HepG2 (cell line): ENCODE measurements at regions not wholly inside any gene's neighbourhood (a gene's known extent, or its start where the extent isn't known, plus 50 kb on each side); places are given as distances from the start of the nearest gene placed in this dataset.

Experiments used
- ATF7 ChIP-seq, 2 experiments: fragments of 450-650 bp in 1 of 2; sonication (generic) in 1 of 2; formaldehyde crosslinking in 1 of 2; IDR thresholded peaks; 2 replicates each; pipeline versions ENCODE4 v1.4.0 to v1.6.1; 2016 to 2020; ENCODE audit warnings: antibody characterized with exemption in 1 of 2, mild to moderate bottlenecking in 1 of 2, missing genetic modification reagents in 1 of 2
- CREM ChIP-seq, 2 experiments: sonication (generic) in 1 of 2; formaldehyde crosslinking in 1 of 2; IDR thresholded peaks; 2 replicates each; pipeline versions ENCODE4 v1.4.0 to v1.6.1; 2016 to 2020; ENCODE audit warnings: antibody characterized with exemption in 1 of 2, mild to moderate bottlenecking in 1 of 2, missing genetic modification reagents in 1 of 2
- ELF3 ChIP-seq: IDR thresholded peaks from 2 replicates; pipeline ENCODE4 v1.6.1; 2016; ENCODE audit warnings: missing genetic modification reagents, missing compliant biosample characterization
- FOXM1 ChIP-seq: sonication (generic); formaldehyde crosslinking; IDR thresholded peaks from 2 replicates; pipeline ENCODE4 v1.5.0; 2020; ENCODE audit warnings: missing genetic modification reagents
- GATAD2A ChIP-seq: IDR thresholded peaks from 2 replicates; pipeline ENCODE4 v1.6.1; 2016
- JUN ChIP-seq: sonication (generic); formaldehyde crosslinking; IDR thresholded peaks from 2 replicates; pipeline ENCODE4 v1.4.0; 2020; ENCODE audit warnings: mild to moderate bottlenecking, missing genetic modification reagents
- NCOR1 ChIP-seq: fragments of 200-600 bp; sonication (generic); IDR thresholded peaks from 2 replicates; pipeline ENCODE4 v1.7.0; 2017; ENCODE audit warnings: antibody characterized with exemption, low read length, borderline replicate concordance
- RARA ChIP-seq: IDR thresholded peaks from 2 replicates; pipeline ENCODE4 v1.6.1; 2016; ENCODE audit warnings: missing genetic modification reagents, missing compliant biosample characterization
- RFX1 ChIP-seq: fragments of 450-650 bp; IDR thresholded peaks from 2 replicates; pipeline ENCODE4 v1.6.1; 2017
- SMARCE1 ChIP-seq: fragments of 450-650 bp; IDR thresholded peaks from 2 replicates; pipeline ENCODE4 v1.6.1; 2017; ENCODE audit warnings: borderline replicate concordance
- SMC3 ChIP-seq: IDR thresholded peaks from 2 replicates; pipeline ENCODE4 v1.6.1; 2011; ENCODE audit warnings: low read length, improper control_type of control experiment
- SNAI1 ChIP-seq: sonication (generic); formaldehyde crosslinking; IDR thresholded peaks from 2 replicates; pipeline ENCODE4 v1.5.0; 2020; ENCODE audit warnings: mild to moderate bottlenecking, missing genetic modification reagents, borderline replicate concordance
- SP5 ChIP-seq: IDR thresholded peaks from 2 replicates; pipeline ENCODE4 v1.6.1; 2016; ENCODE audit warnings: low read depth, borderline replicate concordance
- THAP11 ChIP-seq: IDR thresholded peaks from 2 replicates; pipeline ENCODE4 v1.6.1; 2016; ENCODE audit warnings: missing biosample characterization, missing genetic modification reagents
- ZNF12 ChIP-seq: sonication (generic); formaldehyde crosslinking; IDR thresholded peaks from 2 replicates; pipeline ENCODE4 v1.5.0; 2020; ENCODE audit warnings: missing genetic modification reagents
- ZNF124 ChIP-seq: sonication (generic); formaldehyde crosslinking; IDR thresholded peaks from 2 replicates; pipeline ENCODE4 v1.4.0; 2020; ENCODE audit warnings: missing genetic modification reagents
- ZNF644 ChIP-seq: IDR thresholded peaks from 2 replicates; pipeline ENCODE4 v1.6.1; 2016; ENCODE audit warnings: low read depth
- TF ChIP-seq, protein P1 (sequence below): IDR thresholded peaks from 2 replicates; pipeline ENCODE4 v1.6.1; 2012; ENCODE audit warnings: low read depth, low read length, improper control_type of control experiment
- TF ChIP-seq, protein P2 (sequence below): sonication (generic); IDR thresholded peaks from 2 replicates; pipeline ENCODE4 v1.6.1; 2016; ENCODE audit warnings: low read depth, borderline replicate concordance
- TF ChIP-seq, protein P3 (sequence below): sonication (generic); formaldehyde crosslinking; IDR thresholded peaks from 2 replicates; pipeline ENCODE4 v1.5.0; 2020; ENCODE audit warnings: mild to moderate bottlenecking, missing genetic modification reagents, moderate library complexity
- TF ChIP-seq, protein P4 (sequence below): sonication (generic); formaldehyde crosslinking; IDR thresholded peaks from 2 replicates; pipeline ENCODE4 v1.4.0; 2020; ENCODE audit warnings: missing genetic modification reagents
- TF ChIP-seq, protein P5 (sequence below): sonication (generic); formaldehyde crosslinking; IDR thresholded peaks from 2 replicates; pipeline ENCODE4 v1.4.0; 2020; ENCODE audit warnings: missing genetic modification reagents

DNA sequence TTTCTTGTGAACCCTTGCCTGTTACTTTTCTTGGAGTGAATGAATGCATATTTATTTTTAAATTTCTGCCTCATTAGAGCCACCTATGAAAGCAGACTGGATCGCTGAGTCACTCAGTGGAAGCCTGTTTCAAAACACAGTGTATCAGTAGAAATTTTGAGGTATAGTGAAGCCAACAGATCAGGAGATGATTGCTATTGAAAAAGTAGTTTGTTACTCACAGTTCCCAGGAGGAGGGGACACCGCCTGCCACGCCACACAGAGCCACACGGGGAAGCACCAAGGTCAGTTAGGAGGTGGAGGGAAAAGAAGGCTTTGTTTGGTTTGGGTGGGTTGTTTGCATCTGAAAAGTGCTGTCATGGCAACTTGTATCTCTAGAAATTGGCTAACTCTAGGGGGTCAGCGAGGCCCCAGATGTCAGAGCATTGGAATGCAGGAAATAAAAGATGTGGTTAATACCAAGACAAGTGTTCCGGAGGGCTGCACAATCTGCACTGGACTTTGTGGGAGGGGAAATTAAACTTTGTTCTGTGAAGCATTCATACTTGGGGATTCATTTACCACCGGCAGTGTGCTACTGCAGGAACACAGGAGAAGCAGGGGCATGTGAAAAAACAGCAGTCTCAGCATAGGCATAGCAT is 106.4 kb upstream of the SDK1 start (continued):
- TF ChIP-seq, protein P1, sequence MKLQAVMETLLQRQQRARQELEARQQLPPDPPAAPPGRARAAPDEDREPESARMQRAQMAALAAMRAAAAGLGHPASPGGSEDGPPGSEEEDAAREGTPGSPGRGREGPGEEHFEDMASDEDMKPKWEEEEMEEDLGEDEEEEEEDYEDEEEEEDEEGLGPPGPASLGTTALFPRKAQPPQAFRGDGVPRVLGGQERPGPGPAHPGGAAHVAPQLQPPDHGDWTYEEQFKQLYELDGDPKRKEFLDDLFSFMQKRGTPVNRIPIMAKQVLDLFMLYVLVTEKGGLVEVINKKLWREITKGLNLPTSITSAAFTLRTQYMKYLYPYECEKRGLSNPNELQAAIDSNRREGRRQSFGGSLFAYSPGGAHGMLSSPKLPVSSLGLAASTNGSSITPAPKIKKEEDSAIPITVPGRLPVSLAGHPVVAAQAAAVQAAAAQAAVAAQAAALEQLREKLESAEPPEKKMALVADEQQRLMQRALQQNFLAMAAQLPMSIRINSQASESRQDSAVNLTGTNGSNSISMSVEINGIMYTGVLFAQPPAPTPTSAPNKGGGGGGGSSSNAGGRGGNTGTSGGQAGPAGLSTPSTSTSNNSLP, result peak; percentile 97
- 0 out of 2 replicates have a peak, but pooled peaks have one; percentile 15 for TF ChIP-seq CREM (IDR thresholded peaks at IDR 0.05)
- no peak for TF ChIP-seq CREM (CRISPR knock-in tag; IDR thresholded peaks at IDR 0.05)
- TF ChIP-seq, protein P2, sequence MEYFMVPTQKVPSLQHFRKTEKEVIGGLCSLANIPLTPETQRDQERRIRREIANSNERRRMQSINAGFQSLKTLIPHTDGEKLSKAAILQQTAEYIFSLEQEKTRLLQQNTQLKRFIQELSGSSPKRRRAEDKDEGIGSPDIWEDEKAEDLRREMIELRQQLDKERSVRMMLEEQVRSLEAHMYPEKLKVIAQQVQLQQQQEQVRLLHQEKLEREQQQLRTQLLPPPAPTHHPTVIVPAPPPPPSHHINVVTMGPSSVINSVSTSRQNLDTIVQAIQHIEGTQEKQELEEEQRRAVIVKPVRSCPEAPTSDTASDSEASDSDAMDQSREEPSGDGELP, result no peak
- TF ChIP-seq RFX1, result peak; percentile 88
- TF ChIP-seq SP5 (CRISPR knock-in tag), result peak; percentile 24; the same call in 1 of the 2 replicates
- TF ChIP-seq SMC3, result peak; percentile 32; the same call in 1 of the 2 replicates
- TF ChIP-seq SNAI1, result no peak
- TF ChIP-seq, protein P3, sequence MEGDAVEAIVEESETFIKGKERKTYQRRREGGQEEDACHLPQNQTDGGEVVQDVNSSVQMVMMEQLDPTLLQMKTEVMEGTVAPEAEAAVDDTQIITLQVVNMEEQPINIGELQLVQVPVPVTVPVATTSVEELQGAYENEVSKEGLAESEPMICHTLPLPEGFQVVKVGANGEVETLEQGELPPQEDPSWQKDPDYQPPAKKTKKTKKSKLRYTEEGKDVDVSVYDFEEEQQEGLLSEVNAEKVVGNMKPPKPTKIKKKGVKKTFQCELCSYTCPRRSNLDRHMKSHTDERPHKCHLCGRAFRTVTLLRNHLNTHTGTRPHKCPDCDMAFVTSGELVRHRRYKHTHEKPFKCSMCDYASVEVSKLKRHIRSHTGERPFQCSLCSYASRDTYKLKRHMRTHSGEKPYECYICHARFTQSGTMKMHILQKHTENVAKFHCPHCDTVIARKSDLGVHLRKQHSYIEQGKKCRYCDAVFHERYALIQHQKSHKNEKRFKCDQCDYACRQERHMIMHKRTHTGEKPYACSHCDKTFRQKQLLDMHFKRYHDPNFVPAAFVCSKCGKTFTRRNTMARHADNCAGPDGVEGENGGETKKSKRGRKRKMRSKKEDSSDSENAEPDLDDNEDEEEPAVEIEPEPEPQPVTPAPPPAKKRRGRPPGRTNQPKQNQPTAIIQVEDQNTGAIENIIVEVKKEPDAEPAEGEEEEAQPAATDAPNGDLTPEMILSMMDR (CRISPR knock-in tag), result peak; percentile 52
- TF ChIP-seq SMARCE1, result no peak
- TF ChIP-seq ZNF644, result 0 out of 2 replicates have a peak, but pooled peaks have one; percentile 7
- TF ChIP-seq RARA (CRISPR knock-in tag), result peak; percentile 38; the same call in 1 of the 2 replicates
- peak; percentile 65 for TF ChIP-seq ELF3 (CRISPR knock-in tag)
- peak; percentile 55; the same call in 1 of the 2 replicates for TF ChIP-seq NCOR1
- TF ChIP-seq, protein P4, sequence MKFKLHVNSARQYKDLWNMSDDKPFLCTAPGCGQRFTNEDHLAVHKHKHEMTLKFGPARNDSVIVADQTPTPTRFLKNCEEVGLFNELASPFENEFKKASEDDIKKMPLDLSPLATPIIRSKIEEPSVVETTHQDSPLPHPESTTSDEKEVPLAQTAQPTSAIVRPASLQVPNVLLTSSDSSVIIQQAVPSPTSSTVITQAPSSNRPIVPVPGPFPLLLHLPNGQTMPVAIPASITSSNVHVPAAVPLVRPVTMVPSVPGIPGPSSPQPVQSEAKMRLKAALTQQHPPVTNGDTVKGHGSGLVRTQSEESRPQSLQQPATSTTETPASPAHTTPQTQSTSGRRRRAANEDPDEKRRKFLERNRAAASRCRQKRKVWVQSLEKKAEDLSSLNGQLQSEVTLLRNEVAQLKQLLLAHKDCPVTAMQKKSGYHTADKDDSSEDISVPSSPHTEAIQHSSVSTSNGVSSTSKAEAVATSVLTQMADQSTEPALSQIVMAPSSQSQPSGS, result peak; percentile 52; the same call in 1 of the 2 replicates
- TF ChIP-seq JUN (CRISPR knock-in tag), result peak; percentile 81
- peak; percentile 63; the same call in 1 of the 2 replicates for TF ChIP-seq ZNF124
- TF ChIP-seq, protein P5, sequence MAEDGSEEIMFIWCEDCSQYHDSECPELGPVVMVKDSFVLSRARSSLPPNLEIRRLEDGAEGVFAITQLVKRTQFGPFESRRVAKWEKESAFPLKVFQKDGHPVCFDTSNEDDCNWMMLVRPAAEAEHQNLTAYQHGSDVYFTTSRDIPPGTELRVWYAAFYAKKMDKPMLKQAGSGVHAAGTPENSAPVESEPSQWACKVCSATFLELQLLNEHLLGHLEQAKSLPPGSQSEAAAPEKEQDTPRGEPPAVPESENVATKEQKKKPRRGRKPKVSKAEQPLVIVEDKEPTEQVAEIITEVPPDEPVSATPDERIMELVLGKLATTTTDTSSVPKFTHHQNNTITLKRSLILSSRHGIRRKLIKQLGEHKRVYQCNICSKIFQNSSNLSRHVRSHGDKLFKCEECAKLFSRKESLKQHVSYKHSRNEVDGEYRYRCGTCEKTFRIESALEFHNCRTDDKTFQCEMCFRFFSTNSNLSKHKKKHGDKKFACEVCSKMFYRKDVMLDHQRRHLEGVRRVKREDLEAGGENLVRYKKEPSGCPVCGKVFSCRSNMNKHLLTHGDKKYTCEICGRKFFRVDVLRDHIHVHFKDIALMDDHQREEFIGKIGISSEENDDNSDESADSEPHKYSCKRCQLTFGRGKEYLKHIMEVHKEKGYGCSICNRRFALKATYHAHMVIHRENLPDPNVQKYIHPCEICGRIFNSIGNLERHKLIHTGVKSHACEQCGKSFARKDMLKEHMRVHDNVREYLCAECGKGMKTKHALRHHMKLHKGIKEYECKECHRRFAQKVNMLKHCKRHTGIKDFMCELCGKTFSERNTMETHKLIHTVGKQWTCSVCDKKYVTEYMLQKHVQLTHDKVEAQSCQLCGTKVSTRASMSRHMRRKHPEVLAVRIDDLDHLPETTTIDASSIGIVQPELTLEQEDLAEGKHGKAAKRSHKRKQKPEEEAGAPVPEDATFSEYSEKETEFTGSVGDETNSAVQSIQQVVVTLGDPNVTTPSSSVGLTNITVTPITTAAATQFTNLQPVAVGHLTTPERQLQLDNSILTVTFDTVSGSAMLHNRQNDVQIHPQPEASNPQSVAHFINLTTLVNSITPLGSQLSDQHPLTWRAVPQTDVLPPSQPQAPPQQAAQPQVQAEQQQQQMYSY (CRISPR knock-in tag), result peak; percentile 71
- peak; percentile 40 for TF ChIP-seq GATAD2A (CRISPR knock-in tag)
- TF ChIP-seq ATF7 (IDR thresholded peaks at IDR 0.05), result 0 out of 2 replicates have a peak, but pooled peaks have one; percentile 11
- peak; percentile 36; the same call in 1 of the 2 replicates for TF ChIP-seq ATF7 (CRISPR knock-in tag; IDR thresholded peaks at IDR 0.05)
- TF ChIP-seq THAP11 (CRISPR knock-in tag), result no peak; the same call in 1 of the 2 replicates
- no peak for TF ChIP-seq ZNF12 (CRISPR knock-in tag)
- no peak for TF ChIP-seq FOXM1 (CRISPR knock-in tag)
